OCI-LY1 (cell line): ENCODE measurements at regions not wholly inside any gene's neighbourhood (a gene's known extent, or its start where the extent isn't known, plus 50 kb on each side); places are given as distances from the start of the nearest gene placed in this dataset.

Experiments used
- CTCF ChIP-seq: fragments of 200-600 bp; sonication (generic), shearing (Covaris generic); IDR thresholded peaks from 2 replicates; pipeline ENCODE4 v1.5.1; 2017; ENCODE audit warnings: mild to moderate bottlenecking, antibody characterized with exemption, low read length, moderate library complexity, mixed read lengths
- EZH2 ChIP-seq: fragments of 200-600 bp; sonication (generic), shearing (Covaris generic); IDR thresholded peaks from 2 replicates; pipeline ENCODE4 v1.8.0; 2017; ENCODE audit warnings: borderline replicate concordance, mixed run types, mild to moderate bottlenecking, antibody characterized with exemption, low read length, moderate library complexity, mixed read lengths

GRCh38 chr15:66635006-66635405 is 67.0 kb upstream of the SMAD6 start:
- TF ChIP-seq CTCF, result no peak
- TF ChIP-seq EZH2, result no peak
